Neuronal stem cell (in vitro differentiated cells): ENCODE measurements at regions not wholly inside any gene's neighbourhood (a gene's known extent, or its start where the extent isn't known, plus 50 kb on each side); places are given as distances from the start of the nearest gene placed in this dataset.
"Not testable (repeated sequence)": the region's sequence is repeated elsewhere in the genome, so short reads cannot be mapped to it uniquely, and the experiment has no call there.

ENCODE experiments used
- DNase-seq: peaks from one replicate; pipeline ENCODE4 v3.0.0-alpha.2; 2013; ENCODE audit warnings: low spot score
- H2AFZ ChIP-seq: one replicate; pipeline ENCODE4 v1.6.1; 2013; ENCODE audit warnings: mild to moderate bottlenecking, low read length, inconsistent platforms
- H2AK5ac ChIP-seq: 2 replicates; pipeline ENCODE4 v1.6.1; 2013; ENCODE audit warnings: low read depth, mild to moderate bottlenecking, inconsistent platforms, low read length, moderate library complexity, mixed read lengths
- H2BK120ac ChIP-seq: 2 replicates; pipeline ENCODE4 v1.6.1; 2013; ENCODE audit warnings: low read depth, mild to moderate bottlenecking, inconsistent platforms, low read length, moderate library complexity, mixed read lengths
- H2BK12ac ChIP-seq: one replicate; pipeline ENCODE4 v1.6.1; 2013; ENCODE audit warnings: low read length, inconsistent platforms
- H2BK15ac ChIP-seq: 2 replicates; pipeline ENCODE4 v1.6.1; 2013; ENCODE audit warnings: mild to moderate bottlenecking, low read length, inconsistent platforms, mixed read lengths
- H2BK5ac ChIP-seq: one replicate; pipeline ENCODE4 v1.6.1; 2013; ENCODE audit warnings: inconsistent platforms, mild to moderate bottlenecking, low read length, moderate library complexity
- H3K14ac ChIP-seq: one replicate; pipeline ENCODE4 v1.6.1; 2013; ENCODE audit warnings: low read length, inconsistent platforms
- H3K18ac ChIP-seq: 2 replicates; pipeline ENCODE4 v1.6.1; 2013; ENCODE audit warnings: low read length, inconsistent platforms
- H3K23ac ChIP-seq: 2 replicates; pipeline ENCODE4 v1.6.1; 2013; ENCODE audit warnings: low read depth, mild to moderate bottlenecking, mixed read lengths, low read length, inconsistent platforms; ENCODE audit not compliant: poor library complexity
- H3K27ac ChIP-seq: replicated peaks from 3 replicates; pipeline ENCODE4 v1.5.1; 2013; ENCODE audit warnings: low read length, inconsistent platforms
- H3K27me3 ChIP-seq, 3 experiments: 2 replicates each; pipeline ENCODE4 v1.6.1; 2013; ENCODE audit warnings: low read length in 3 of 3, mild to moderate bottlenecking in 2 of 3, inconsistent platforms in 1 of 3, low read depth in 1 of 3, mixed read lengths in 1 of 3, moderate library complexity in 1 of 3; ENCODE audit not compliant: control insufficient read depth in 3 of 3, insufficient read depth in 3 of 3
- H3K36me3 ChIP-seq, 2 donors: replicated peaks in 1 of 2; 2 replicates each; pipeline ENCODE4 v1.6.1; 2013; ENCODE audit warnings: low read length in 2 of 2; ENCODE audit not compliant: control insufficient read depth in 2 of 2, insufficient read depth in 2 of 2
- H3K4ac ChIP-seq: 2 replicates; pipeline ENCODE4 v1.6.1; 2013; ENCODE audit warnings: inconsistent platforms, mild to moderate bottlenecking, low read length, moderate library complexity
- H3K4me1 ChIP-seq, 2 donors: 1 replicate in 1 of 2; 2 replicates in 1 of 2; pipeline ENCODE4 v1.6.1; 2013; ENCODE audit warnings: low read length in 2 of 2, low read depth in 1 of 2; ENCODE audit not compliant: control insufficient read depth in 2 of 2, insufficient read depth in 1 of 2
- H3K4me2 ChIP-seq: one replicate; pipeline ENCODE4 v1.6.1; 2013; ENCODE audit warnings: mild to moderate bottlenecking, low read length, inconsistent platforms; ENCODE audit not compliant: insufficient read depth, poor library complexity, severe bottlenecking
- H3K4me3 ChIP-seq, 2 donors: 2 replicates each; pipeline ENCODE4 v1.5.1; 2013; ENCODE audit warnings: low read length in 2 of 2, mild to moderate bottlenecking in 2 of 2, inconsistent platforms in 1 of 2, moderate library complexity in 1 of 2
- H3K79me1 ChIP-seq: one replicate; pipeline ENCODE4 v1.6.1; 2013; ENCODE audit warnings: low read depth, mild to moderate bottlenecking, inconsistent platforms, low read length, moderate library complexity
- H3K9ac ChIP-seq: one replicate; pipeline ENCODE4 v1.6.1; 2013; ENCODE audit warnings: mild to moderate bottlenecking, low read depth, low read length, inconsistent platforms; ENCODE audit not compliant: poor library complexity
- H3K9me3 ChIP-seq, 2 donors: replicated peaks in 1 of 2; 2 replicates each; pipeline versions ENCODE3 to v1.6.1; 2013; ENCODE audit warnings: low read length in 2 of 2, mild to moderate bottlenecking in 2 of 2, inconsistent platforms in 1 of 2, low read depth in 1 of 2, mixed read lengths in 1 of 2, moderate library complexity in 1 of 2; ENCODE audit not compliant: control insufficient read depth in 2 of 2, insufficient read depth in 1 of 2
- H4K8ac ChIP-seq: one replicate; pipeline ENCODE4 v1.6.1; 2013; ENCODE audit warnings: low read depth, mild to moderate bottlenecking, inconsistent platforms, low read length, moderate library complexity
- H4K91ac ChIP-seq: one replicate; pipeline ENCODE4 v1.6.1; 2013; ENCODE audit warnings: low read length, low read depth, mild to moderate bottlenecking, inconsistent platforms; ENCODE audit not compliant: poor library complexity
- WGBS, 2 donors: extraction: QIAGEN DNeasy Blood & Tissue Kit; methylation state at CpG; one replicate each; pipeline ENCODE4 v1.1.7; 2013; ENCODE audit warnings: missing lambda C conversion rate in 2 of 2, mixed read lengths in 1 of 2; ENCODE audit not compliant: insufficient read length in 2 of 2, insufficient replicate concordance in 1 of 2; ENCODE audit errors: extremely low coverage in 2 of 2; 5-methylcytosine and 5-hydroxymethylcytosine counted together

- Histone ChIP-seq H3K14ac (no peak overlapping the region), H3K4me3 (no peak overlapping the region), H2BK5ac (no peak overlapping the region), H3K4ac (no peak overlapping the region), H3K4me1 (peaks cover 0 to 9% of the 10 kb centered on the region in 2 donors), H2AK5ac (no peak overlapping the region), H3K36me3 (no peaks in the 10 kb centered on the region), H2AFZ (no peak overlapping the region), H3K27ac (peak overlapping the region; percentile 44), H4K8ac (no peak overlapping the region), H3K9me3 (no peaks in the 10 kb centered on the region), H2BK12ac (no peak overlapping the region), H2BK120ac (no peak overlapping the region), H3K18ac (no peak overlapping the region), H2BK15ac (no peak overlapping the region), H3K79me1 (no peaks in the 10 kb centered on the region), H3K4me2 (no peak overlapping the region), H3K23ac (no peak overlapping the region), H4K91ac (no peak overlapping the region), H3K27me3 (no peaks in the 10 kb centered on the region), H3K9ac (no peak overlapping the region)
- DNase-seq = no peak
- WGBS, 2 donors = no CpG with 5 or more reads among the region's 2 CpGs
Measured at GRCh38 chr14:38544776-38545175, 288.9 kb upstream of the CLEC14A start.

- H3K9me3 ChIP-seq, H3K14ac ChIP-seq, H3K18ac ChIP-seq, H3K4me2 ChIP-seq, H2AFZ ChIP-seq, H2BK15ac ChIP-seq, H3K36me3 ChIP-seq, H3K4me1 ChIP-seq, H3K9ac ChIP-seq, H2BK120ac ChIP-seq, DNase-seq, H2BK5ac ChIP-seq, H2AK5ac ChIP-seq, H4K91ac ChIP-seq, H3K79me1 ChIP-seq, H3K27me3 ChIP-seq, H3K23ac ChIP-seq, H3K4me3 ChIP-seq, H2BK12ac ChIP-seq, H3K4ac ChIP-seq, H3K27ac ChIP-seq, H4K8ac ChIP-seq: not testable (repeated sequence)
- WGBS, 2 donors = no CpG with 5 or more reads among the region's 5 CpGs
Measured at GRCh38 chr14:38543851-38544250, 288.0 kb upstream of the CLEC14A start.

- H2BK5ac ChIP-seq, H3K36me3 ChIP-seq, H3K27ac ChIP-seq, H3K9ac ChIP-seq, H3K18ac ChIP-seq, H2BK12ac ChIP-seq, H2AFZ ChIP-seq, H3K4ac ChIP-seq, H3K4me1 ChIP-seq, H2BK120ac ChIP-seq, H3K4me2 ChIP-seq, H4K91ac ChIP-seq, H4K8ac ChIP-seq, H3K27me3 ChIP-seq, H3K4me3 ChIP-seq, H3K9me3 ChIP-seq, H3K14ac ChIP-seq, DNase-seq, H2AK5ac ChIP-seq, H3K79me1 ChIP-seq, H3K23ac ChIP-seq, H2BK15ac ChIP-seq: not testable (repeated sequence)
- WGBS, 2 donors = no CpG with 5 or more reads among the region's 5 CpGs
Measured at GRCh38 chr14:38538053-38538452, 282.2 kb upstream of the CLEC14A start.

GRCh38 chr14:38536376-38537038, 280.6 kb upstream of the CLEC14A start:
- Histone ChIP-seq H2BK120ac (no peak overlapping the region), H2BK12ac (no peak overlapping the region), H2BK5ac (no peak overlapping the region), H3K14ac (no peak overlapping the region), H4K91ac (no peak overlapping the region), H3K27me3 (no peaks in the 10 kb centered on the region), H3K36me3 (no peaks in the 10 kb centered on the region), H3K23ac (no peak overlapping the region), H3K9me3 (no peaks in the 10 kb centered on the region), H3K79me1 (no peaks in the 10 kb centered on the region), H3K4me1 (peaks cover 0 to 2% of the 10 kb centered on the region in 2 donors), H4K8ac (no peak overlapping the region), H3K18ac (no peak overlapping the region), H3K9ac (no peak overlapping the region), H3K4me3 (no peak overlapping the region), H3K27ac (no peak overlapping the region), H3K4me2 (no peak overlapping the region), H2AFZ (no peak overlapping the region), H2BK15ac (no peak overlapping the region), H2AK5ac (no peak overlapping the region), H3K4ac (no peak overlapping the region)
- DNase-seq = no peak
- WGBS, 2 donors = no CpG with 5 or more reads among the region's 4 CpGs
